Right atrium auricular region (tissue), 2 donors: ENCODE measurements at regions not wholly inside any gene's neighbourhood (a gene's known extent, or its start where the extent isn't known, plus 50 kb on each side); places are given as distances from the start of the nearest gene placed in this dataset.

Experiments used
- DNase-seq: peaks from one replicate; pipeline ENCODE4 v3.0.0-alpha.2; 2019; ENCODE audit warnings: low spot score
- H3K27ac ChIP-seq, 2 donors: fragments of 200-600 bp; sonication (generic); 1 replicate in 1 of 2; 2 replicates in 1 of 2; pipeline ENCODE4 v1.5.1; 2016 to 2019
- H3K27me3 ChIP-seq, 2 donors: fragments of 200-600 bp; sonication (generic); one replicate each; pipeline versions ENCODE4 v1.5.1 to v1.6.0; 2017 to 2019
- H3K36me3 ChIP-seq: fragments of 200-600 bp; sonication (generic); one replicate; pipeline ENCODE4 v1.5.1; 2016
- H3K4me1 ChIP-seq, 2 donors: fragments of 200-600 bp; sonication (generic); one replicate each; pipeline versions ENCODE4 v1.5.1 to v1.6.0; 2017 to 2019
- H3K4me3 ChIP-seq, 2 donors: fragments of 200-600 bp; sonication (generic); 1 replicate in 1 of 2; 2 replicates in 1 of 2; pipeline ENCODE4 v1.5.1; 2017 to 2019; ENCODE audit warnings: mild to moderate bottlenecking in 1 of 2, moderate library complexity in 1 of 2
- H3K9me3 ChIP-seq, 2 donors: fragments of 200-600 bp; sonication (generic); one replicate each; pipeline ENCODE4 v1.5.1; 2019
- TF ChIP-seq, protein P1 (sequence below), 2 donors: fragments of 200-600 bp; sonication (generic); IDR thresholded peaks; one replicate each; pipeline ENCODE4 v1.5.1; 2019; ENCODE audit warnings: antibody characterized with exemption in 2 of 2

DNA sequence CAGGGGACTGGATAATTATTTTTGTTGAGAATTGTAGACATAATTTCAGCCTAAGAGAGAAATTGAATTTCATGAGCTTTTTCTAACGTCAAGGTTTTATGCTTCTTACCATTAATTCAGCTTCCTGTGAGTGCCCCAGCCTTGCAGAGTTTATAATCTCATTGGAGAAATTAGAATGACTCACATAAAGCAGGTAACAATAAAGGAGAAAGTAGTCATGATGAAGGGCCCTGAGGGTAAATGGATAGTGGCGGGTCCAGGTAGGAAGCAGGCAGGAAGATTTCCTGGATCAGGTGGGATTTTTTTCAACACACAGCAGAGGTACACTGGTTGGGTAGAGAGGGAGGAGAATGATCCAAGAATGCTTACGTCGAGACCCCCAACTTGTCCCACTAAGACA, 311.4 kb downstream of the BARHL2 start:
- no peak overlapping the region for H3K4me3 ChIP-seq
- DNase-seq, result no peak
- no peaks in the 10 kb centered on the region for H3K27me3 ChIP-seq
- H3K9me3 ChIP-seq, result no peaks in the 10 kb centered on the region
- H3K36me3 ChIP-seq, result no peaks in the 10 kb centered on the region
- TF ChIP-seq, protein P1, sequence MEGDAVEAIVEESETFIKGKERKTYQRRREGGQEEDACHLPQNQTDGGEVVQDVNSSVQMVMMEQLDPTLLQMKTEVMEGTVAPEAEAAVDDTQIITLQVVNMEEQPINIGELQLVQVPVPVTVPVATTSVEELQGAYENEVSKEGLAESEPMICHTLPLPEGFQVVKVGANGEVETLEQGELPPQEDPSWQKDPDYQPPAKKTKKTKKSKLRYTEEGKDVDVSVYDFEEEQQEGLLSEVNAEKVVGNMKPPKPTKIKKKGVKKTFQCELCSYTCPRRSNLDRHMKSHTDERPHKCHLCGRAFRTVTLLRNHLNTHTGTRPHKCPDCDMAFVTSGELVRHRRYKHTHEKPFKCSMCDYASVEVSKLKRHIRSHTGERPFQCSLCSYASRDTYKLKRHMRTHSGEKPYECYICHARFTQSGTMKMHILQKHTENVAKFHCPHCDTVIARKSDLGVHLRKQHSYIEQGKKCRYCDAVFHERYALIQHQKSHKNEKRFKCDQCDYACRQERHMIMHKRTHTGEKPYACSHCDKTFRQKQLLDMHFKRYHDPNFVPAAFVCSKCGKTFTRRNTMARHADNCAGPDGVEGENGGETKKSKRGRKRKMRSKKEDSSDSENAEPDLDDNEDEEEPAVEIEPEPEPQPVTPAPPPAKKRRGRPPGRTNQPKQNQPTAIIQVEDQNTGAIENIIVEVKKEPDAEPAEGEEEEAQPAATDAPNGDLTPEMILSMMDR (IDR thresholded peaks at IDR 0.05), result no peak
- H3K4me1 ChIP-seq, result no peaks in the 10 kb centered on the region
- H3K27ac ChIP-seq, result no peak overlapping the region

- Histone ChIP-seq H3K4me3 (no peak overlapping the region), H3K36me3 (no peaks in the 10 kb centered on the region), H3K27ac (no peak overlapping the region), H3K9me3 (no peaks in the 10 kb centered on the region), H3K27me3 (no peaks in the 10 kb centered on the region), H3K4me1 (no peaks in the 10 kb centered on the region)
- DNase-seq, result no peak
- TF ChIP-seq, protein P1 (IDR thresholded peaks at IDR 0.05), result no peak
Observed at GRCh38 chr1:90402893-90403849, 313.9 kb downstream of the BARHL2 start.

GRCh38 chr1:90400131-90400530, 317.0 kb downstream of the BARHL2 start:
- Histone ChIP-seq H3K27ac (no peak overlapping the region), H3K36me3 (no peaks in the 10 kb centered on the region), H3K27me3 (no peaks in the 10 kb centered on the region), H3K9me3 (no peaks in the 10 kb centered on the region), H3K4me1 (no peaks in the 10 kb centered on the region), H3K4me3 (no peak overlapping the region)
- no peak for DNase-seq
- TF ChIP-seq, protein P1 (IDR thresholded peaks at IDR 0.05), result no peak

- no peaks in the 10 kb centered on the region for H3K9me3 ChIP-seq
- no peak for DNase-seq
- H3K27me3 ChIP-seq, result no peaks in the 10 kb centered on the region
- no peaks in the 10 kb centered on the region for H3K4me1 ChIP-seq
- no peaks in the 10 kb centered on the region for H3K36me3 ChIP-seq
- H3K4me3 ChIP-seq, result no peak overlapping the region
- no peak overlapping the region for H3K27ac ChIP-seq
- TF ChIP-seq, protein P1 (IDR thresholded peaks at IDR 0.05), result no peak
Observed at GRCh38 chr1:90396917-90397316, 320.2 kb downstream of the BARHL2 start.

DNA sequence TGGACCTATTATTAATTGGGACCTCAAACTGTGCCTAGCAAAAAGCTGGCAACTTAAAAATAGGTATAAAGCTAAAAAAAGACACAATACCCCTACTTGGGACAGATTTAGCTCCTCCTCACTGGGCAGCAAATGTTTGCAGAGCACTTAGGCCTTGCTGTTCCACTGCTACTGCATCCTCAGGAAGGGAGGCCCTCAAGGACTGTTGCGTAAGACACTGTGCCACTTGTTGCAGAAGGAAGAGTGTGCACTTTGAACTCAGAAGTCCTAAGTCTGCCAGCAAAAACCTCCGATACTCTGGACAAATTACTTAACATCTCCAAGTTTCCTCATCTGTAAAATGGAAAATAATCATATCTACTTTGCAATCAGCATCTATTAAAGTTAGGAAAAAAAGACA, 322.9 kb downstream of the BARHL2 start:
- TF ChIP-seq, protein P1 (IDR thresholded peaks at IDR 0.05), result no peak
- no peak for DNase-seq
- Histone ChIP-seq H3K27me3 (no peaks in the 10 kb centered on the region), H3K4me3 (no peak overlapping the region), H3K9me3 (no peaks in the 10 kb centered on the region), H3K36me3 (no peaks in the 10 kb centered on the region), H3K4me1 (no peaks in the 10 kb centered on the region), H3K27ac (no peak overlapping the region)
